Astrocyte of the hippocampus (primary cell): ENCODE measurements at regions not wholly inside any gene's neighbourhood (a gene's known extent, or its start where the extent isn't known, plus 50 kb on each side); places are given as distances from the start of the nearest gene placed in this dataset.
"Not testable (repeated sequence)": the region's sequence is repeated elsewhere in the genome, so short reads cannot be mapped to it uniquely, and the experiment has no call there.

ENCODE experiments used
- DNase-seq: peaks from one replicate; pipeline ENCODE4 v3.0.0; 2011; ENCODE audit warnings: low read depth, low spot score

DNA sequence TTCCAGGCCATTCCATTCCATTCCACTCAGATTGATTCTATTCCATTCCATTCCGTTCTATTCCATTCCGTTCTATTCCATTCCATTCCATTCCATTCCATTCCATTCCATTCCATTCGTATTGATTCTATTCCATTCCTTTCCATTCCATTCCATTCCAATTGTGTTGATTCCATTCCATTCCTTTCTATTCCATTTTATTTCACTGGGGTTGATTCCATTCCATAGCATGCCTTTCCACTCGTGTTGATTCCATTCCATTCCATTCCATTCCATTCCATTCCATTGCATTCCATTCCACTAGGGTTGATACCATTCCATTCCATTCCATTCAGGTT, 1142.3 kb downstream of the RPIA start:
- peak; percentile 24 for DNase-seq

DNA sequence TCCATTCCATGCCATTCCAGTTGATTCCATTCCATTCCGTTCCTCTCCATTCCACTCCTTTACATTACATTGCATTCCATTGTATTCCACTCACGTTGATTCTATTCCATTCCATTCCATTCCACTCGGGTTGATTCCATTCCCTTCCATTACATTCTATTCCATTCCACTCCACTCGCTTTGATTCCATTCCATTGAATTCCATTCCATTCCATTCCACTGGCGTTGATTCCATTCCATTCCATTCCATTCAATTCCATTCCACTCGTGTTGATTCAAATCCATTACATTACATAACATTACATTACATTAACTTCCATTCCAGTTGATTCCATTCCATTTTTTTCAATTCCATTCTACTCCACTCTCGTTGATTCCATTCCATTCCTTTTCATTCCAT, 1142.8 kb downstream of the RPIA start:
- DNase-seq, result no peak

- peak; percentile 45 for DNase-seq
Measured at GRCh38 chr2:89836326-89836725, 1144.9 kb downstream of the RPIA start.

DNA sequence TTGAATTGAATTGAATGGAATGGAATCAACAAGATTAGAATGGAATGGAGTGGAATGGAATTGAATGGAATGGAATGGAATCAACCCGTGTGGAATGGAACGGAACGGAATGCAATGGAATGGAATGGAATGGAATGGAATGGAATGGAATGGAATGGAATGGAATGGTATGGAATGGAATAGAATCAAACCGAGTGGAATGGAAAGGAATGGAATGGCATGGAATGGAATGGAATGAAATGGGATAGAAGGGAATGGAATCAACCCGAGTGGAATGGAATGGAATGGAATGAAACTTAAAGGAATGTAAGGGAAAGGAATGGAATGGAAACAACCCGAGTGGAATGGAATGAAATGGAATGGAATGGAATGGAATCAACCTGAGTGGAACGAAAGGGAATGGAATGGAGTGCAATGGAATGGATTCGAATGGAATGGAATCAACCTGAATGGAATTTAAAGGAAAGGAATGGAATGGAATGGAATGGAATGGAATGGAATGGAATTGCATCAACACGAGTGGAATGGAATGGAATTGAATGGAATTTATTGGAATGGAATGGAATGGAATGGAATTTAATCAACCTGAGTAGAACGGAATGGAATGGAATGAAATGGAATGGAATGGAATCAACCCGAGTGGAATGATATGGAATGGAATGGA, 1146.6 kb downstream of the RPIA start:
- no peak for DNase-seq

DNA sequence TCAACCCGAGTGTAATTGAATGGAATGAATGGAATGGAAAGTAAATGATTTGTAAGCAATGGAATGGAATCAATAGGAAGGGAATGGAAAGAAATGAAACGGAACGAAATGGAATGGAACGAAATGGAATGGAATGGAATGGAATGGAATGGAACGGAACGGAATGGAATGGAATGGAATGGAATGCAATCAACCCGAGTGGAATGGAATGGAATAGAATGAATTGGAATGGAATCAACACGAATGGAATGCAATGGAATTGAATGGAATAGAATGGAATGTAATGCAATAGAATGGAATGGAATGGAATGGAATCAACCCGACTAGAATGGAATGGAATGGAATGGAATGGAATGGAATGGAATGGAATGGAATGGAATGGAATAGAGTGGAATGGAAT, 1148.7 kb downstream of the RPIA start:
- peak; percentile 39 for DNase-seq

DNA sequence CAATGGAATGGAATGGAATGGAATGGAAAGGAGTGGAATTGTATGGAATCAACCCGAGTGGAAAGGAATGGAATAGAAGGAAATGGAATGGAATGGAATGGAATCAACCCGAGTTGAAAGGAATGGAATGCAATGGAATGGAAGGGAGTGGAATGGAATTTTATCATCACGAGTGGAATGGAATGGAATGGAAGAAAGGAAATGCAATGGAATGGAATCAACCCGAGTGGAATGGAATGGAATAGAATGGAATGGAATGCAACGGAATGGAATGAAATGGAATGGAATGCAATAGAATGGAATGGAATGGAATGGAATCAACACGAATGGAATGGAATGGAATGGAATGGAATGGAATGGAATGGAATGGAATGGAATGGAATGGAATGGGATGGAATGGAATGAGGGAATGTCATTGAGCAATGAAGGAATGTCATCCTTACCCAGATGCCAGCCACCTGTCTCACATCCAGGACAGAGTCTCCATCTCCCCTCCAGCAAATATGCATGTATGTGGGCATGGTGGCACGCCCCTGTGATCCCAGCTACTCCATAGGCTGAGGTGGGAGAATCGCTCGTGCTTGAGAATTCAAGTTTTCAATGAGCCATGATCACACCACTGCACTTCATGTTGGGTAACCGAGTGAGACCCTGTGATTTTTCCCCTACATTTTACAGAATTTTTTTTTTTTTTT, 1149.5 kb downstream of the RPIA start:
- DNase-seq, result not testable (repeated sequence)

GRCh38 chr2:89841476-89841840, 1150.0 kb downstream of the RPIA start:
- no peak for DNase-seq

DNA sequence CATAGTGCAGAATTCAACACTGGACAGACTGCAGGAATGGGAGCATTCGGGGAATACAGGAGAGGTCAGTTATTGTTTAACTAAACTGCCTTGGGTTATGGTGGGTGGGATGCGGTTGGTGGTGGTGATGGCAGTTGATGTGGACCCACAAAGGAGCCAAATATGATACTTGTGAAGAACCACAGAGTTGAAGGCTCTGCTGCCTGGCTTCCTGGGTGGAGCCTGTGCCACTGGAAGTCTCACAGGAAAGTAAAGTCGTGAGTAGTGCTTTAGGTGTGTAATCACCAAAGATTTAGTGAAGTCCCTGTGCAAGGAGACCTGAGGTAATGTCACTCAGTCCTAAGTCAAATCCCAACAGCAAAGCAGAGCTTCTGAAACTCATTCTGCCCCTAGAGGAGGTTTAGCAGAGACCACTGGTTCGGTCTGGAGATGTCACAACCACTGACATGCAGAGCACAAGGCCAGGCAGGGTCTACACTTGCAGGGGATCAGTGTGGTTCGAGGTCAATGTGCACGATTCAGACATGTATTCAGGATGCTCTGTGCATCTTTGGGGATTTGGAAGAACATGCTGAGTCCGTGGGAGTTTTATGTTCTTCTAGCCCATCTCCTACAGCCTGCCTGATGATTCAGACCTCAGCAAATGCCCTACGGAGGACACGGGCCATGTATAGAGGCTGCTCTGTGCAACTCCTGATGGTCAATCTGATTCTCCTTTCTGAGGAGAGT, 1150.9 kb downstream of the RPIA start:
- no peak for DNase-seq

GRCh38 chr2:89844221-89844943, 1152.9 kb downstream of the RPIA start:
- no peak for DNase-seq

DNA sequence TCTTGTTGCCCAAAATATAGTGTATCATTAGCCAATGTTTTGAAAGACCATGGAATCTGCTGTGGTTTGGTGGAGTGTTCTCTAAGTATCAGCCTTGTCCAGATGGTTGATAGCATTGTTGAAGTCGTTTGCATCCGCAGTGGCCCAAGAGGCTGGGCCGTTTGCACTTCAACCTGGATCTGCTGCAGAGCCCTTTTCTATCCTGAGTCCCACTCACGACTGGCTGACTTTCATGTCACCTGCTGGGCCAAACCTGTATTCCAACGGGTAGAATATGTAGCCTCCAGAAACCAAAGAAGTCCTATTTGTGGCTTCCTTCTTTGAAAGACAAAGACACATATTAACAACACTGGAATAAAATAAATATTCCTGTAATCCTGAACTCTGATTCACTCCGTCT, 1154.1 kb downstream of the RPIA start:
- DNase-seq, result no peak

GRCh38 chr2:89848114-89848513, 1156.6 kb downstream of the RPIA start:
- DNase-seq, result no peak

- no peak for DNase-seq
Measured at GRCh38 chr2:89848763-89849368, 1157.4 kb downstream of the RPIA start.

GRCh38 chr2:89849731-89850130, 1158.3 kb downstream of the RPIA start:
- DNase-seq, result no peak

DNA sequence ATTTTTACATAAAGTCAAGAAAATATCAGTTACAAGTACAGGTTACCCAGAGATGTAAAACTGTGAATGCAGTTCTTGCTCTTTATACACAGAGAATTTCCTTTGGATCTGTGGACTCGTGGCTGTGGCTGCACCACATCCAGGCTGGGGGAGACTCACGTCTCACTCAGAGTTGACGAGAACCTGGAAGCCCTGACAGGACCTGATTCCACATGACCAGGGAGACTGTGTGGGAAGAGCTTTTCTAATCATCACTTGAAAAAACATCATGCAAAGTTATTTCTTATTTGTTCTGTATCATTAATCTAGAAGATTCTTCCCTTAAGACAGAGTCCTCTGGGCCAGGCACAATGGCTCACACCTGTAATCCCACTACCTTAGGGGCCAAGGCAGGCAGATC, 1159.0 kb downstream of the RPIA start:
- DNase-seq, result no peak

DNA sequence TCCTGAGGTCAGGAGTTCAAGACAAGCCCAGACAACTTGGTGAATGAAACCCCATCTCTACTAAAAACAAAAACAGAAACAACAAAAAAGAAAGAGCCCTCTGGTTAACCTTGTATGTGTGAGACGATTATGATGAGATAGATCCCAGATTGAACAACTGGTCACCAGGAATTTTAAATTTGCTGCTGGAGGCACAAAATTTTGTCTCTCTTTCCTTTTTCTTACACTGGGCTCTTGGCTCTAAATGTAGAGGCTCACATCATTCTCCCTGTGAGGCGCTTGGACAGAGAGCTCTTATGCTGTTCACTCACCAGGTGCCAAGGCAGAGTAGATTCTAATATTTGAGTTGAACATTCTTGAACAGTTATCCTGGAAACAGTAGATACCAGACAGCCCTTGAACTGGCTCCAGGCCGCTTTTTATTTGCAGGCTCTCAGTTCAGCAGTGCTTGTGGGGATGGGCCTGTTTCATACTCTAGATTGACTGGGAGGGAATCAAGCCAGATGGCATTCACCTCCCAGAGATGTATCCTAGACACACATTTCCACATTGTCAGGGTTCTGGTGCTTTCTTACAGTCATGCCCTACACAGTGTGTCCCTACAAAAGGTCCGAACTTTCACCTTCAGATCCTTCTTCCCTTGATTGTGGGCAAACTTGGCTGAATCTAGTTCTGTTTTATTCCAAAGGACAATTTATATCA, 1159.6 kb downstream of the RPIA start:
- DNase-seq, result no peak

DNA sequence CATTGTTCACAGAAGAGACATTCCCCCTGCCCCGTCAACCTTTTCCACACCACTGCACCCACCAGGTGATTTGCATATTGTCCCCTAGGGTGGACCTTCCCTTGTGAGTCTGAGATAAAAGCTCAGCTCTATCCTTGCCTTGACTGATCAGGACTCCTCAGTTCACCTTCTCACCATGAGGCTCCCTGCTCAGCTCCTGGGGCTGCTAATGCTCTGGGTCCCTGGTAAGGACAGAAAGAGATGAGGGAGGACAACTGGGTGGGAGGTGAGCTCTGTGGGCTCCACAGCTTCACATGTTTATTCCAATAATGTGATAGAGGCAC, 1160.1 kb downstream of the RPIA start:
- DNase-seq, result no peak

DNA sequence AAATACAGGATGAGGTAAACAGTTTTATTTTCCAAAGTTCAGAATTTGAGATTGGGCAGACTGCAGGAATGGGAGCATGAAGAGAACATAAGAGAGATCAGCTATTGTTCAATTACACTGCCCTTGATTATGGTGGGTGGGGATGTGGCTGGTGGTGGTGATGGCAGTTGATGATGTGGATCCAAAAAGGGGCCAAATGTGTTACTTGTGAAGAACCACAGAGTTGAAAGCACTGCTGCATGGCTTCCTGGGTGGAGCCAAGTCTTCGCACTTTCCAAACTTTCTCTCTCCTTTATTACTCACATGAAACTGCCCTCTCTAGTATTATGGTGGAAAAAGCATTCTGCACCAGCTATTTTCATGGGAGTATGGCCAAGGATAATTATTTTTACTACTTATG, 1162.0 kb downstream of the RPIA start:
- DNase-seq, result not testable (repeated sequence)

DNA sequence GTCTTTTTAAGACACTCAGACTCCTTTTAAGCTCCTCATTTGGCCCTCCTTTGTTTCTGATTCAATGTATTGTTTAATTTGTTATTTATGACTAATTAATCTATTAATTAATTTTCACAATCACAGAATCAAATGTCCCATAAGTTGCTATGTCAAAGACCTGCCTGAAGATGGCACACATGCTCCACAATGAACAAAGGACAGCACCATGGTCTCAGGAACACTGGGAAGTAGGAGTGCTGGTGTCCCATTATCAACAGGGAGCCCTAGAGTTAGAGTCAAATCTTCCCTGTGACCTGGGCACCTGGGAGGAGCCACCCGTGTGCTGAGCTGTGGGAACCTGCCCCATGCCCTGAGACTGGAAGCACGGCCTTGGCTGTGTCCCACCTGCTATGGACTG, 1164.3 kb downstream of the RPIA start:
- DNase-seq, result not testable (repeated sequence)

DNA sequence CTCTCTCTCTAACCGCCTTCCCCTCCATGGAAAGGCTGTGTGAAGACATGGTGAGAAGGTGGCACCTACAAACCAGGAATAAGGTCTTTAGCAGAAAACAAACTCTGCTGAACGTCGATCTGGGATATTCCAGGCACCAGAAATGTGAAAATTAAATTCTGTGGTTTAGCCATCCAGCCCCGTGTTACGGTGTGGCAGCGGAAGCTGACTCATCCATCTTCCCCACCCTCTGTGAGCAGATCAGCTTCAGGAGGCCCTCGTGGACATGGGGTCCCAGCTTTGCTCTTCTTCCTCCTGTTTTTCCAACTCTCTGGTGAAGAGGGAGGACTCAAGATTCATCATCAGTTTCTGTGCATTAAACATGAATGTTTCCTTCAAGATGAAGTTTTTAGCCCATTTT, 1164.8 kb downstream of the RPIA start:
- not testable (repeated sequence) for DNase-seq

DNA sequence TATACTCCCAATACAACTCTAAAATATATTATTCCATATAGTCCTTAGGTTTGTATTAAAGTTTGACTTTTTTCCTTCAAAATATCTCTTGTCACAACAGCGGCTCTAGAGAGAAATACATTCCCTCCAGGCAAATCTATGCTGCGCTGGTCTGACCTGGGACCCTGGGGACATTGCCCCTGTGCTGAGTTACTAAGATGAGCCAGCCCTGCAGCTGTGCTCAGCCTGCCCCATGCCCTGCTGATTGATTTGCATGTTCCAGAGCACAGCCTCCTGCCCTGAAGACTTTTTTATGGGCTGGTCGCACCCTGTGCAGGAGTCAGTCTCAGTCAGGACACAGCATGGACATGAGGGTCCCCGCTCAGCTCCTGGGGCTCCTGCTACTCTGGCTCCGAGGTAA, 1170.7 kb downstream of the RPIA start:
- not testable (repeated sequence) for DNase-seq

- DNase-seq, result not testable (repeated sequence)
Measured at GRCh38 chr2:89863209-89863608, 1171.7 kb downstream of the RPIA start.
